A673 (cell line): ENCODE measurements at regions not wholly inside any gene's neighbourhood (a gene's known extent, or its start where the extent isn't known, plus 50 kb on each side); places are given as distances from the start of the nearest gene placed in this dataset.

Source experiments
- BruUV-seq: library from RNA; stranded (reverse); fragments of 400-500 nt; replicated peaks from 2 replicates; lab custom pipeline; 2021; lab: Mats Ljungman, UMichigan
- CTCF ChIA-PET: fragments of 300-600 bp; sonication (Branson Sonifier 250); formaldehyde crosslinking; loops from one replicate; lab custom pipeline; 2022; ENCODE audit warnings: antibody characterized with exemption; lab: Charles Lee
- POLR2A ChIA-PET: fragments of 300-600 bp; sonication (Branson Sonifier 250); formaldehyde crosslinking; loops from one replicate; lab custom pipeline; 2022; ENCODE audit warnings: antibody characterized with exemption; ENCODE audit not compliant: low non-redundant PET; lab: Charles Lee
- DNase-seq: peaks from one replicate; pipeline ENCODE4 v3.0.0-alpha.2; 2015; ENCODE audit warnings: low spot score
- H3K27ac ChIP-seq: fragments of 200-600 bp; sonication (generic); 2 replicates; pipeline ENCODE4 v1.5.1; 2016; ENCODE audit warnings: mixed run types, low read depth, mild to moderate bottlenecking, mixed read lengths, antibody characterized with exemption, low read length; ENCODE audit not compliant: poor library complexity, severe bottlenecking
- H3K27me3 ChIP-seq: fragments of 200-600 bp; sonication (generic); replicated peaks from 2 replicates; pipeline ENCODE4 v1.6.1; 2017; ENCODE audit warnings: mixed run types, low read depth, mild to moderate bottlenecking, mixed read lengths, antibody characterized with exemption, low read length; ENCODE audit not compliant: insufficient read depth, poor library complexity
- H3K36me3 ChIP-seq: fragments of 200-600 bp; sonication (generic); 2 replicates; pipeline ENCODE4 v1.6.1; 2016; ENCODE audit warnings: mixed run types, mild to moderate bottlenecking, mixed read lengths, antibody characterized with exemption, low read length; ENCODE audit not compliant: insufficient read depth, poor library complexity, severe bottlenecking
- H3K4me1 ChIP-seq: fragments of 200-600 bp; sonication (generic); 2 replicates; pipeline ENCODE4 v1.6.1; 2017; ENCODE audit warnings: mixed run types, mild to moderate bottlenecking, mixed read lengths, antibody characterized with exemption, low read length; ENCODE audit not compliant: insufficient read depth, poor library complexity, severe bottlenecking
- H3K4me3 ChIP-seq: fragments of 200-600 bp; sonication (generic); 2 replicates; pipeline ENCODE4 v1.5.1; 2016; ENCODE audit warnings: low read depth, mixed run types, mild to moderate bottlenecking, mixed read lengths, low read length; ENCODE audit not compliant: poor library complexity, severe bottlenecking
- H3K9me3 ChIP-seq: fragments of 200-600 bp; sonication (generic); 2 replicates; pipeline ENCODE4 v1.6.1; 2016; ENCODE audit warnings: mixed run types, low read depth, mild to moderate bottlenecking, mixed read lengths, antibody characterized with exemption, low read length; ENCODE audit not compliant: poor library complexity, severe bottlenecking
- CTCF ChIP-seq: fragments of 300-800, 200-600 bp; sonication (generic); conservative IDR thresholded peaks from 2 replicates; pipeline ENCODE4 v1.5.1; 2017; ENCODE audit warnings: low read depth, mild to moderate bottlenecking, antibody characterized with exemption, low read length, moderate library complexity, mixed read lengths
- EZH2 ChIP-seq: fragments of 200-600 bp; sonication (generic); IDR thresholded peaks from 2 replicates; pipeline ENCODE4 v1.6.1; 2017; ENCODE audit warnings: borderline replicate concordance, low read depth, mild to moderate bottlenecking, mixed read lengths, antibody characterized with exemption, low read length; ENCODE audit not compliant: poor library complexity, severe bottlenecking
- intact Hi-C: fragments of 100-400 bp; cut with micrococcal nuclease; formaldehyde crosslinking; loops from one replicate; pipeline ENCODE4 v1.10.0; 2022; ENCODE audit not compliant: unreplicated experiment

DNA sequence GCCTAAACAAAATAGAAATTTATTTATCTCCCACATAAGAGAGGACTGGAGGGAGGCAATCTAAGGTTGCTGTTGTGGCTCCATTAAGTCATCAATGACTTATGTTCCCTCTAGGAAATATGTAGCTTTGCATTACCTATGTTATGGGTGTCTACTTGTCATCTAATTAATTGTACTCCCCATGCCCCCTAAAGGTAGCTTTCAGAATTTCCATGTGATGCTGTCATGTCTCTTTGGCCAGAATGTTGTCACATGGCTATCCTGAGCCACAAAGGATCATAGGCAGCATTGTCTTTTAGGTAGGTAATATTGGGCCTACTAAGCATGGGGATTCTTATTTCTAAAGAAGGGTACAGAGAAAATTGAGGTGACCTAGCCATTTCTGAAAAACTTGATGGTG lies 935.6 kb upstream of the FANCL start:
- Histone ChIP-seq H3K27me3 (no peaks in the 10 kb centered on the region), H3K4me1 (no peaks in the 10 kb centered on the region), H3K9me3 (no peaks in the 10 kb centered on the region), H3K4me3 (no peak overlapping the region), H3K27ac (no peak overlapping the region), H3K36me3 (no peaks in the 10 kb centered on the region)
- ChIA-PET POLR2A (no interaction called here), CTCF (no interaction called here)
- intact Hi-C loops = no loop called here
- no TSS peak for BruUV-seq
- DNase-seq = no peak
- TF ChIP-seq EZH2 (no peak), CTCF (no peak)

DNA sequence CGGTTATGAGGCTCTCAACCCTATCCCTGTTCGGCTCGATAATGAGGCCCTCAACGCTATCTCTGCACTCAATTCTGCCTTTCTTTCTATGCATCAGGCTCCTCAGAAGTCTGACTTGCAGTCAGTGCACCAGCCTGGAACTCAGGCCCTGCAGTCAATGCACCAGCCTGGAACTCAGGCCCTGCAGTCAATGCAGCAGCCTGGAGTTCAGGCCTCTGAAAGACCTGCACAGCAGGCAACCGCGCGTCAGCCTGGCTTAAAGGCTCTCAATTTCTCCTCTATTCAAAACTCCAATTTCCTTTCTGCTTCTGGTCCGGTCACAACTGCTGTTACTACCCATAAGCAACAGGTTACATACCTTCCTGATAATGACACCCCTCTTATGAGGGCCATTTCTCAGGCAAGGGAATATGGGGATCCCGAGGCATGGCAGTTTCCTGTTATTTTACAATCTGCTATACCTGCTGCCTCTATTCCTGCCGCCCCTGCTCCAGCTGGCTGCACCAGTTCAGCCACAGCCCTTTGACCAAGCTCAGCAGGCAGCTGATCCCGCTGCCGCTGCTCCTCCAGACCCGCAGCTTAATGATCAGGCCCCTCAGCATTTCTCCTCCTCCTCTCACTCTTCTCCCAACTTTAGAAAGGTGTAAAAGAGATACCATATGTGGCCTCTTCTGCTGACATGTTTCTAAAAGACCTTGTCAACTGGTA lies 933.6 kb upstream of the FANCL start:
- intact Hi-C loops = no loop called here
- no peak overlapping the region for H3K27ac ChIP-seq
- H3K4me1 ChIP-seq = no peaks in the 10 kb centered on the region
- no TSS peak for BruUV-seq
- TF ChIP-seq EZH2 = no peak
- TF ChIP-seq CTCF = no peak
- no peaks in the 10 kb centered on the region for H3K36me3 ChIP-seq
- H3K9me3 ChIP-seq = no peaks in the 10 kb centered on the region
- H3K27me3 ChIP-seq = peaks cover 3% of the 10 kb centered on the region
- no peak for DNase-seq
- H3K4me3 ChIP-seq = no peak overlapping the region
- ChIA-PET CTCF (no interaction called here), POLR2A (no interaction called here)

GRCh38 chr2:59173325-59173724 lies 932.2 kb upstream of the FANCL start:
- Histone ChIP-seq H3K36me3 (no peaks in the 10 kb centered on the region), H3K9me3 (no peaks in the 10 kb centered on the region), H3K27me3 (peaks cover 3% of the 10 kb centered on the region), H3K4me3 (no peak overlapping the region), H3K4me1 (no peaks in the 10 kb centered on the region), H3K27ac (no peak overlapping the region)
- no peak for DNase-seq
- TF ChIP-seq CTCF = no peak
- TF ChIP-seq EZH2 = no peak
- POLR2A ChIA-PET = no interaction called here
- intact Hi-C loops = no loop called here
- no TSS peak for BruUV-seq
- CTCF ChIA-PET = no interaction called here
